Activated T-helper 1 cell treated with anti-CD3 and anti-CD28 coated beads, Interleukin-2, amount 50 U/mL, for 16 hours (primary cell): ENCODE measurements at regions not wholly inside any gene's neighbourhood (a gene's known extent, or its start where the extent isn't known, plus 50 kb on each side); places are given as distances from the start of the nearest gene placed in this dataset.
A peak's percentile ranks its signal among the peaks of the same experiment; 100 is the strongest.
"Not testable (repeated sequence)": the region's sequence is repeated elsewhere in the genome, so short reads cannot be mapped to it uniquely, and the experiment has no call there.

ENCODE experiments used
- DNase-seq, 2 donors: peaks; one replicate each; pipeline ENCODE4 v3.0.0-alpha.2; 2020; ENCODE audit warnings: low read depth in 1 of 2, low spot score in 1 of 2

DNA sequence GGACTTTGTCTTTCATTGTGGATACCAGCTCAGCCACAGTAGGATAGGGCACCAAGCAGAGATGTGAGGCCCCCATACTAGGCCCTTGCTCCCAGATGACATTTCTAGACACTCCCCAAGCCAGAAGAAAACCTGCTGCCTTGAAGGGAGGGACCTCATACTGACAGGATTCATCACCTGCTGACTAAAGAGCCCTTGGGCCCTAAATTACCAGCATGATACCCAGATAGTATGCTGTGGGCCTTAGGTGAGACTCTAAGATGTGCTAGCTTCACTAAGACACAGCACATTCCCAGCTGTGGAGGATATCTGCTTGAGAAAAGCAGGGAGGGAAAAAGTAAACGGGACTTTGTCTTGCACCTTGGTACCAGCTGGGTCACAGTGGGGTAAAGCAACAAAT, 324.0 kb downstream of the TBL1XR1 start:
- no peak for DNase-seq

DNA sequence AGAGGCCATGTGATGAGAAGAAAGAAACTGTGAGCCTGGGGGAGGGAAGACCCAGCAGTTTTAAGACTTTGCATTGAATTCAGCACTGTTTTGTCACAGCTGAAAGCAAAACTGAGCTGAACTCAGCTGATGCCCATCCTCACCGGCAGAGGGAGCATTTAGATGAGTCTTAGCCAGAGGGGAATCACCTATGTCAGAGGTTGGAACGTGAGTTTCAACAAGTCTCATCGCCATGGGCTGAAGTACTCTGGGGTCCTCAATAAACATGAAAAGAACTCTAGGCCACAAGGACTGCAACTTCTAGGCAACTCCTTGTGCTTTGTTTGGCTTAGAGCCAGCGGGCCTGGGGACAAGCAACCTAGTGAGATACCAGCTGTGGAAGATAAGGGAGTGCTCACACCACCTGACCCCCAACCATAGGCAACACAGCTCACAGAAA, 324.5 kb downstream of the TBL1XR1 start:
- peak in 1 of 2 donors; percentile 18 for DNase-seq

DNA sequence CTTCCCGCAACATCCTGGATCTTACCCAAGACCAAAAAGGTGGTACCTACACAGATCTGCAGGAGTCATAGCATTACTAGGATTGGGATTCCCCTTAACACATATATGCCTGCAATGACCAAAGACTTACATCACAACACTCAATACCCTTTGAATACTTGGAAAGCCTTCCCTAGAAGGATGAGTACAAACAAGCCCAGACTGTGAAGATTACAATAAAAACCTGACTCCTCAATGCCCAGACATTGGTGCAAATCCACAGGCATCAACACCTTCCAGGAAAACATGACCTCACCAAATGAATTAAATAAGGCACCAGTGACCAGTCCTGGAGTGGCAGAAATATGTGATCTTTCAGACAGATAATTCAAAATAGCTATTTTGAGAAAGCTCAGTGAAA, 326.8 kb downstream of the TBL1XR1 start:
- DNase-seq = no peak

DNA sequence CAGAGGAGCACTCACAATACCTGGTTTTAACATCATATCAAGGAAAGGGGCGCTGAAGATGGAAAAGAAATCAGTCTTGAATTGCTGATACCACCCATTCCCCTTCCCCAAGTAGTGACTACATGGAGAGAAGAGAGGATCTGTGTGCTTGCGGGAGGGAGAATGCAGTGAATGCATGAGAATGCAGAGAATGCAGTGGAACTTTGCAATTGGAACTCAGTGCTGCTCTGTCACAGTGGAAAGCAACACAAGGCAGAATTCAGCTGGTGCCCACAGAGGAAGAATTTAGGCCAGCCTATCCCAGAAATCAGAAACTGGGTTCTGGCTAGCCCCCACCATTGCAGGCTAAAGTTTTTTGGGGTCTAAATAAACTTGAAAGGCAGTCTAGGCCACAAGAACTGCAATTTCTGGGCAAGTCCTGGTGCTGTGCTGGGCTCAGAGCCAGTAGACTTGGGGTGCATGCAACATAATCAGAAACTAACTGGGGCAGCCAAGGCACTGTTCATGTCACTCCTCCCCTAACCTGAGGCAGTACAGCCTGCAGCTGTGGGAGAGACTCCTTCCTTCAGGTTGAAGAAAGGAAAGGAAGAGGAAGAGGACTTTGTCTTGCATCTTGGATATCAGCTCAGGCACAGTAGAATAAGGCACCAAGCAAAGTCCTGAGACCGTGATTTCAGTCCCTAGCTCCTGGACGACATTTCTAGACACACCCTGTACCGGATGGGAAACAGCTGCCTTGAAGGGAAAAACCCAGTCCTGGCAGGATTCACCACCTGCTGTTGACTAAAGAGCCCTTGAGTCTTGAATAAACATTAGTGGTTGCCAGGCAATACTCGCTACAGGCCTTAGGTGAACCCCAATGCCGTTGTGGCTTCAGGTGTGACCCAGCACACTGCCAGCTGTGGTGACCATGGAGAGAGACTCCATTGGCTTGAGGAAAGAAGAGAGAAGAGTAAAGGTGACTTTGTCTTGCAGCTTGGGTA, 329.3 kb downstream of the TBL1XR1 start:
- no peak for DNase-seq

DNA sequence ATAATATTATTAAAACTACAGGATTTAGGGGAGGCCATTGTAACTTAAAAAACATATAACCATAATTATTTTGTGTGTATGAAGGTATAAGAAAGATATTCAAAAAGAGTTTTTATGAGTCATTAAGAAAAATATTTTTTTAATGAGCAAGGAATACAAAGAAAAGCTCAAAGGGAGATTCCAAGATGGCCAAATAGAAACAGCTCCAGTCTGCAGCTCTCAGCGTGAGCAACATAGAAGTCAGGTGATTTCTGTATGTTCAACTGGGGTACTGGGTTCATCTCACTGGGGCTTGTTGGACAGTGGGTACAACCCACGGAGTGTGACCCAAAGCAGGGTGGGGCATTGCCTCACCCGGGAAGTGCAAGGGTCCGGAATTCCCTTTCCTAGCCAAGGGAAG, 336.1 kb downstream of the TBL1XR1 start:
- DNase-seq = no peak

DNA sequence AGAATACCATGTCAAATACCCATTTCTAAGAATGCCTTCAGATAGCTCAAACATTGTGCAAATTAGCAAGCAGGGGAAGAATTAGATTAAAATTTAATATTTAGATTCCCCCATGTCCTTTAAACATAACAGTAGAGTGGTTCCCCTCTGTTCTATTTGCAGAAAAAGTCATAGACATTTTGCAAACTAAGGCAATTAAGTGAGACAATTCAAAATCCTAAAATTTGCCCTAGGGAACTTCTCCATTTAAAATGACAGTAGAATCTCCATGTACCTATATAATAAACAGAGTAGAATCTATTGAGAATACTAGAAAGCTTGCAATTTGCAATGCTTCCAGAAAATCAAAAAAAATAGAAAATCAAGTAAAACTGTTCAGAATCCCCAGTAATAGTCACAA, 340.6 kb downstream of the TBL1XR1 start:
- no peak for DNase-seq

DNA sequence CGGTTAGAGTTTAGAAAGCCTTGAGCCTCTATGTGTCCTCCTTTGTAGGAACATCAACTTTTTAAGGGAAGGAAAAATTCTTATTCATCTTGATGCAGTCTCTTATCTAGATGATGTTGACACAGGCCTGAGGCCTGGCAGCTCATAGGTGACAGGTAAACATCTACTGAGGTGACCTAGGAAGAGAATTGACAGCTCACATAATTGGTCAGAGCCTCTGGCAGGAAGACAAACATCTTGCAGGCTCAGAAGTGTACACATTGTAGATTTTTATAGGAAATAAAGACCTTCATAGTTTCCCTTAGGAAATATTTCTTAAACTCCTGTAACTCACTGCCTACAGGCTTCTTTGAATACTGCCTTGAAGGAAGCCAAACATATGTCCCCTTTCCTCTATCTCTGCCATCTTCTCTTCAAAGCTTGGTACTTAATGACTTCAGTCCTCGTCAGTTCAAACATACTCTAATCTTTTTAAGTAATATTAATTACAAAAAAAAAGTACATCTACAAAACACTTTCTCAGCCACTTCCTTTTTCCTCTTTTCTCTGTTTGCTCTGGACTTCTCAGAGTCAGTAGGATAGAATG, 341.3 kb downstream of the TBL1XR1 start:
- no peak for DNase-seq

DNA sequence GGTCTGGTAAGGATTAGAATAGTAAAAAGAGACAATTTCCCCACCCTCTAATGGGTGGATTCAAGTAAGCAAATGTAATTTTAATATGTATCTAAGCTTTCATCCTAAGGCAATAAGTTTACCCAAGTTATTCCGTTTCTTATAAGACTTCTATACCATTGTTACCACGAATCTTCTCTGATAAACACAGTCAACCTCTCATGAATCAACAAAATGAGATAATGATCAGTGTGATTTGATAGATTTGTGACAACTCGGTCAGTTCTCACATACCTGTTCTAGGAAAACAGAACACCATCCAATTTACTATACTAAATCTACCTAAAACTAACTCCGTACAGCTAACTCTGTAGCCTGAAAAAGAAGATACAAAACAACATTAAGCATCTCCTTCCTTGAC, 342.1 kb downstream of the TBL1XR1 start:
- DNase-seq = no peak

DNA sequence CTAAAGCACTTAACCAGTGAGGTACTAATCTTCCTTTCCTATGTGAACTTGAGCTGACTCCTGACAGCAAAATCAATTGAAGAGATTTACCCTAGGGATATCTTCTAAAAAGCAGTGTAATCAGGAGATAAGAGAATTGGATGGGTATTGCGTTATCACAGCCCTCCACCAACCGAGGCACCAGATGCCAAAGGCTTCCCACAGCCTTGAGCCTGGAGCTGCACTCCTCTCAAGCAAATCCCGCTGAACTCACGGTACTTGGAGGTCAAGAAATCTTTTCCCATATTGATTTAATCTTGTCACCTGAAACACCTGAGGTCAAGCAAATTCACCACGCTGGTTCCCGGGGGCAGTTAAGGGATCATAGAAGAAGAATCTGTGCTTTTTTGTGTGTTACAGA, 346.8 kb downstream of the TBL1XR1 start:
- no peak for DNase-seq

DNA sequence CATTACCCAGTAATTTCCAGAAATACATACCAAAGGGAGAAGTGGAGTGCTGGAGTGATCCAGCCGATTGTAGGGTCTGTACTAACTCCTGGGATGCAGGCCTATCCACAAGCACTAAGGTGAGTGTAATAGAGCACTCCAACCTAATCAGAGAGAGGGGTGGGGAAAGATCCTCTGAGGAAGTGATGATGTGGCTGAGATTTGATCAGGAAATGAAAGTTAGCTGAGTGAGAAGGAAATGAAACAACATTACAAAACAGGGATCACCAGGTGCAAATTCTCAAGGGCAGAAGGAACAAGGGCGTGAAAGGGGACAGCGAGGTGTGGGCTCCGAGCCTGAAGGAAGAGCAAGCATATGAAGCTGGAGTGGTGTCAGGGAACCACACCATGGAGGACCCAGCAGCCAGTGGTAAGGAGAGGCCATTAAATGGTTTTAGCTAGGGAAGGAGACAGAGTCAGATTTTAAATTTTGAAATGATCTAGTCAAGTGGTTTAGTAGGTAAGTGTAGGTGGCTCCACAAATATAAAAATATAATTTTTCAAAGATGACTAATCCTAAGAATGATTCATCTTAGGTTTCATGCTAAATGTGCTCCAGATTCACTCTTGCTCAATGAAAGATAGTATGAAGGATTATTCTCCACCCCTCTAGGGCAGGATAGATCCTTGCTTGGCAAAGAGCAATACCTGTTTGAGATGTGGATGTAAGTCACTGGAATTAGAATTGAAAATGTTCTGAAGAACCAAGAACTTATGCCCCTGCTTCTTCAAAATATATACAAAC, 348.7 kb downstream of the TBL1XR1 start:
- DNase-seq = no peak

DNA sequence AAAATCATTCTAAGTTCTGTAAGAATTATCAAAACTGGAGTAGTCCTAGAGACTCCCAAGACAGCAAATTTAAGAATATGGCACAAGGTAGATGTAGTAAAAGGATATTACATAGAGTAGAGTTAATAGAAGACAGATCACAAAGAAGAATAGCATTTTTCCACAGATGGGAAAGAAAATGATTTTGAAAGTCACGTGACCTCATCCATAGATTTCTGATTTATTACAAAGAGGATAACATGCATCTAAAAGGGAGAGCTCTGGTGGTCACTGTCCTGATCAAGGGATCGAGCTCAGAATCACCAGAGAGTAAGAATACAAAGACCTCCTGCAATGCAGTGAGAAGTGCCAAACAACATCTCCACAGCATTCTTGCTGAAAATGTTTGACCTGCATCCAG, 354.4 kb downstream of the TBL1XR1 start:
- no peak for DNase-seq

DNA sequence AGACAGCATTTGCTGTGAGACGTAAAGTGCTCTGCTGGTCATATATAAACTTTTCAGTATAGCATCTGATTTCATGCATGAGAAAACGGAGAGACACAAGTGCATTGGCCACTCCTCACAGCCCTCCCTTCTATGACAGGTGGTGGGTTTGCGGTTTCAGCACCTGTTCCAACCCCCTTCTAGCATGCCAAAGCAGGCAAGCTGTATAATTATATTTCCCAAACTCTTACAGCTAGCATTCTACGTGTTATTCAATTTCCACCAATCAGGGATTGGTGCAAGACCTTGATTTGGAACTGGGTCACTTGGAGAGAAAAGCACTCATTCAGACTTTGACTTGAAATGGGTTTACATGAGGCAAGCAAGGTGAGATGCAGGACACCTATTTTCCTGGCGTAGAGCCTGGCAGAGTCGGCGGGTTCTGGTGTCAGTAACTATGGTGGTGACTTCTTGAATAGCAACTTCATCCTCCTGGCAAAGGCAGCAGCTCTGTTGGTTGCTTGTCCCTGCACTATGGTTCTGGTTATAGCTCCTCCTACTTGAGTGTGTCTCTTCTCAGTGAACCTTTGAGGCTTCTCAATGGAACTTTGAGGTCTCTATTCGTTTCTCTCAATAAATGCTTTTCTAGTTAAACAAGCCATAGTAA, 356.5 kb downstream of the TBL1XR1 start:
- DNase-seq = no peak

DNA sequence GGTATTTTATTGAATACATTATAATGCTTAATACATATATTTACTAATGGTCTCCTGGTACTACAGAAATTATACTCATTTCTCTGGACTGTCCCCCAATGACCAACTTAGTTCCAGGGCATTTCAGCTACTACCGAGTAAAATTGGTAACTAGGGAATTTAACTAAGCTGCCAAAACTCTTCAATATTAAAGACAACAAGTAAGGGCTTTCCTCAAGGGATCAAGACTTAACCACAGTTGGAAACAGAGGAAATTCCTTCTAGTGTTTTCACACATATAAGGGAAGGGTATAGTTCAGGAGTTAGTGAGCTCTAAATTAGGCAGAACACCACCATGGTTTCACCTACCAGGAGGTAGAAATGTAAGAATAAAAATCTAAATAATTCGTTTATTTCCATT, 357.4 kb downstream of the TBL1XR1 start:
- no peak for DNase-seq

DNA sequence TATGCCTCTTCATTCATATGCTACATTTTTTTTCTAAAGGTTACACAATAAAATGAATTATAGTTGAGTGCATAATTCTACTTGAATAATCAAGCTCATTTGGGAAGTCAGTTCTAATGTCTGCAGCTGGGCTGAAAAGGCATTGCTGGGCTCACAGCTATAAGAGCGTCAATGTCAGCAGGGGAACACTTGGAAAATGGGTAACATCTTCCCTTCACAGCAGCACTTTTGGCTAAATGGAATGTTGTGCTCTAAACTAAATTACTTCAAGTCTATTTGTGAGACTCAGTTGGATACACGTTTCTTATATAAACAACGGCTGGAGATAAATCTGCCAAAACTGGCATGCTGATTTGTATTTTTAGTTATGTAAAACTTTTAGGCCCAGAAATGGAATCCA, 357.8 kb downstream of the TBL1XR1 start:
- DNase-seq = no peak

DNA sequence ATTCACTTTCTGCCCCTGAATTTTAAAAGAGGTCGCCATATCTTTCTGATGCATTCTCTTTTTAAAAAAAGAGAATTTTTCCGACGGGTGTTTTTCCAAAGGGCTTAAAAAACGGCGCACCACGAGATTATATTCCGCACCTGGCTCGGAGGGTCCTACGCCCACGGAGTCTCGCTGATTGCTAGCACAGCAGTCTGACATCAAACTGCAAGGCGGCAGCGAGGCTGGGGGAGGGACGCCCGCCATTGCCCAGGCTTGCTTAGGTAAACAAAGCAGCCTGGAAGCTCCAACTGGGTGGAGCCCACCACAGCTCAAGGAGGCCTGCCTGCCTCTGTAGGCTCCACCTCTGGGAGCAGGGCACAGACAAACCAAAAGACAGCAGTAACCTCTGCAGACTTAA, 370.0 kb downstream of the TBL1XR1 start:
- not testable (repeated sequence) for DNase-seq

DNA sequence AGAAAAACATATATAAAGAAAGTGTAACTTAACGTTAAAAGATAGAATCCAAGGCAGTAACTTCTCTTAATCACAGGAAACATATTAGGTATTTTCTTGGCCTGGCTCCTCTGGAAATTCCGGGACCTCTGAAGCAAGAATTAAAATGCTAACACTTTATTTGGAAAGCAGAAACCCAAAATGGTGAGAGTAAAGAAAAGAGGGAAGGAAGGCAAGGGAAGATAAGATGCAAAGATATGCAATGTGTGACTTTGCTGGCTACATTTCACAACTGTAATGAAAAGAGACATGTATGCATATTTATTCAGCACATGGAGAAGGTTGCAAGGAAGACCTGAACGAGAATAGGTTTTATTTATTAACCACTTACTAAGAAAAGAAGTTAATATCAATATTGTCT, 372.5 kb downstream of the TBL1XR1 start:
- DNase-seq = no peak

DNA sequence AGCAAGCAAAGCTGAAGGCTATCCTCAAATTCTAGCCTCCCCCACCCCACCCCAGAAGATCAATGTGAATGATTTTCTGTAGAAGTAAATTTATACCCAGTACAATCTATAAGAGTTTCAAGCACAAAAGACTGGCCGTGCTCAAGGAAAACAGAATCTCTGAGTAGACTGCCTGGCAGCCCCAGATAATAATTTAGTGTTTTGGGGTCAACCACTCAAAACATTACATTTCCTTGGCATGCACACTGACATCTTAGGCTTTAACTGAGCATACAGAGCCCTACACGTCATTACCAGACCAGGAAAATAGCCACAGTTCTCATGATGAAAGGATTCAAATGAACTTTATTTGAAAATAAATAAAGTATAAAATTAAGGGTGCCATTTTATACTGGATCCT, 376.5 kb downstream of the TBL1XR1 start:
- no peak for DNase-seq

DNA sequence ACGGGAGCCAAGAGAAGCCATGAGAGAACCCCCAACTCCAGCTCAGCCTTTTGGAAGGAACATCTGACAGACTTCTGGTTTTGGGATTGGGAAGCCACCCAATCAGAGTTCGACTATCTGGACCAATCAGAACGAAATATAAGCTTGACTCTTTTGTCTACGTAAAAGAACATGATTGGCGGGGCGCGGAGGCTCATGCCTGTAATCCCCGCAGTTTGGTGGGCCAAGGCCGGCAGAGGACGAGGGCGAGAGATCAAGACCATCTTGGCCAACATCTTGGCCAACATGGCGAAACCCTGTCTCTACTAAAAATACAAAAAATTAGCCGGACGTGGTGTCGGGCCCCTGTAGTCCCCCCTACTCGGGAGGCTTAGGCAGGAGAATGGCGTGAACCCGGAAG, 380.3 kb downstream of the TBL1XR1 start:
- DNase-seq = no peak

DNA sequence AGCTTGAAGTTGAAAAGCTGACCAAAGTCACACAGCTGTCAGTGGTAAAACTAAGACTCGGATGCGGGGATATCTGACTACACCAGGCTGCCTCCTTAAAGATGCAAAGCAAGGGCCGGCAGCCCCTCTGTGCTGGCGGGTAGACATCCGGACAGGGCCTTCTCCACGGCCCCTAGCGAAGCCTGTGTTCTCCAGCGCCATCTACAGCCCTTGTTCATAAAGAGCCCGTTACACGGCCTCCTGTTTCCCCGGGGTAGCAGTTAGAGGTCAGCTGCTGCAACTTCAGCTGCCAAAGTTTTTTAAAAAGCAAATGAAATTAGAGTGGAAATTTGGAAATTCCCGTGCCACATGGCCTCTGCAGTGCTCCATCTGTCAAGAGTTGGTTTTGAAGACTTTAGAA, 383.0 kb downstream of the TBL1XR1 start:
- no peak for DNase-seq

DNA sequence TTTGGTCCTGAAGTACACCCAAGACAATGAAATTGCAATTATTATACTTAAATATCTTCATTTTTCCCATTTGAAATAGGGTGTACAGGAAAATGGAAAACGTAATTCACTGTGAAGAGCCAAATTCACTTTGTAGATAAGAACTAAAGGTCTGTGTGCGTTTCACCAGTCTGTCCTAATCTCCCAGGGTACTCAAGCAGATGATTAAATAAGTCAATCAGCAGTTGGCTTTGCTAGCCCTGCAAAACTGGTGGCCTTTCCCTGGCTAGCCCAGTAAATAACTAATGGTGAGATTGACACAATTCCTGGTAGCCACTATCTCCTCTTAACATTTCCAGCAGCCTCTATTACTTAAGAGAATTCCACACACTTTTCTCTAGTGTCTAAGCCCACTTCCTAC, 389.3 kb downstream of the TBL1XR1 start:
- DNase-seq = no peak

DNA sequence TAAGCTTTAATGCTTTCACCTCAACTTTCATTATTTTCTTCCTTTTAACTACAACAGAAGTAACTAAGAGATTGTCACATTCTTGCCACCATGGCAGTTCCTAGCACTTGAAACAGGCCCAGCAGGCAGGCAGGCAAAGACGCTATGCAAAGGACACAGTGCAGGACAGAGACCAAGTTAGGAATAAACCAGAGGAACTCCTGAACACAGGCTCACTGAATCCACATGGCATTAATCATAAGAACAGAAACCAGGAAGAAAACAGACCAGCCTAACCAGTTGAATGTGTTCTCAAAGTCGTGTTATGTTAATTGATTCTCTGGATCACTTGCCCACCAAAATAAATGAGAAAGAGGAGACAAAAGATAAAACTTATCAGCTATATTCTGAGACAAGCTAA, 397.6 kb downstream of the TBL1XR1 start:
- DNase-seq = no peak
